Epithelial cell of prostate (primary cell): ENCODE measurements at regions not wholly inside any gene's neighbourhood (a gene's known extent, or its start where the extent isn't known, plus 50 kb on each side); places are given as distances from the start of the nearest gene placed in this dataset.
A peak's percentile ranks its signal among the peaks of the same experiment; 100 is the strongest.
"Not testable (repeated sequence)": the region's sequence is repeated elsewhere in the genome, so short reads cannot be mapped to it uniquely, and the experiment has no call there.

Source experiments
- DNase-seq: peaks from one replicate; pipeline ENCODE4 v3.0.0-alpha.2; 2011; ENCODE audit warnings: low read depth, low spot score
- H3K27ac ChIP-seq: fragments of 450-650 bp; 2 replicates; pipeline ENCODE4 v1.5.1; 2017; ENCODE audit warnings: mild to moderate bottlenecking

- H3K27ac ChIP-seq, result no peak overlapping the region
Measured at GRCh38 chr13:81577601-81578195, 1236.8 kb upstream of the SPRY2 start.

GRCh38 chr13:81568824-81569223 lies 1227.9 kb upstream of the SPRY2 start:
- DNase-seq, result no peak

More at GRCh38 chr13:81577601-81578195, 1236.8 kb upstream of the SPRY2 start:
- DNase-seq, result no peak

GRCh38 chr13:81565849-81566248 lies 1224.9 kb upstream of the SPRY2 start:
- H3K27ac ChIP-seq, result no peak overlapping the region
- no peak for DNase-seq

More at GRCh38 chr13:81568824-81569223, 1227.9 kb upstream of the SPRY2 start:
- no peak overlapping the region for H3K27ac ChIP-seq

GRCh38 chr13:81563091-81563490 lies 1222.2 kb upstream of the SPRY2 start:
- DNase-seq, result no peak
- no peak overlapping the region for H3K27ac ChIP-seq

- H3K27ac ChIP-seq, result no peak overlapping the region
- DNase-seq, result no peak
Measured at GRCh38 chr13:81562598-81562997, 1221.7 kb upstream of the SPRY2 start.

GRCh38 chr13:81551036-81551435 lies 1210.1 kb upstream of the SPRY2 start:
- DNase-seq, result no peak
- no peak overlapping the region for H3K27ac ChIP-seq

- not testable (repeated sequence) for H3K27ac ChIP-seq, DNase-seq
Measured at GRCh38 chr13:81546294-81546693, 1205.4 kb upstream of the SPRY2 start.

GRCh38 chr13:81540777-81541176 lies 1199.9 kb upstream of the SPRY2 start:
- DNase-seq, result no peak

GRCh38 chr13:81539643-81540150 lies 1198.8 kb upstream of the SPRY2 start:
- DNase-seq, result no peak
- no peak overlapping the region for H3K27ac ChIP-seq

More at GRCh38 chr13:81540777-81541176, 1199.9 kb upstream of the SPRY2 start:
- H3K27ac ChIP-seq, result no peak overlapping the region

GRCh38 chr13:81498969-81499368 lies 1158.0 kb upstream of the SPRY2 start:
- no peak for DNase-seq
- no peak overlapping the region for H3K27ac ChIP-seq

GRCh38 chr13:81493144-81493543 lies 1152.2 kb upstream of the SPRY2 start:
- no peak for DNase-seq
- H3K27ac ChIP-seq, result no peak overlapping the region

- no peak overlapping the region for H3K27ac ChIP-seq
- no peak for DNase-seq
Measured at GRCh38 chr13:81492449-81492848, 1151.5 kb upstream of the SPRY2 start.

GRCh38 chr13:81488021-81488420 lies 1147.1 kb upstream of the SPRY2 start:
- no peak for DNase-seq
- H3K27ac ChIP-seq, result no peak overlapping the region

GRCh38 chr13:81487151-81487550 lies 1146.2 kb upstream of the SPRY2 start:
- peak; percentile 5 for DNase-seq
- H3K27ac ChIP-seq, result no peak overlapping the region

GRCh38 chr13:81480634-81481033 lies 1139.7 kb upstream of the SPRY2 start:
- no peak for DNase-seq
- no peak overlapping the region for H3K27ac ChIP-seq

GRCh38 chr13:81473366-81473899 lies 1132.5 kb upstream of the SPRY2 start:
- H3K27ac ChIP-seq, result no peak overlapping the region
- no peak for DNase-seq

GRCh38 chr13:81458170-81458569 lies 1117.2 kb upstream of the SPRY2 start:
- no peak overlapping the region for H3K27ac ChIP-seq
- DNase-seq, result no peak

- no peak overlapping the region for H3K27ac ChIP-seq
- DNase-seq, result no peak
Measured at GRCh38 chr13:81446441-81446840, 1105.5 kb upstream of the SPRY2 start.

- H3K27ac ChIP-seq, result no peak overlapping the region
- DNase-seq, result peak; percentile 40
Measured at GRCh38 chr13:81442904-81443303, 1102.0 kb upstream of the SPRY2 start.

GRCh38 chr13:81425286-81425685 lies 1084.4 kb upstream of the SPRY2 start:
- DNase-seq, result no peak
- no peak overlapping the region for H3K27ac ChIP-seq

- no peak overlapping the region for H3K27ac ChIP-seq
- DNase-seq, result no peak
Measured at GRCh38 chr13:81409284-81409683, 1068.4 kb upstream of the SPRY2 start.

- H3K27ac ChIP-seq, result no peak overlapping the region
- DNase-seq, result no peak
Measured at GRCh38 chr13:81408647-81409046, 1067.7 kb upstream of the SPRY2 start.
